ENCODE measurements at regions not wholly inside any gene's neighbourhood (a gene's known extent, or its start where the extent isn't known, plus 50 kb on each side); places are given as distances from the start of the nearest gene placed in this dataset.

DNA sequence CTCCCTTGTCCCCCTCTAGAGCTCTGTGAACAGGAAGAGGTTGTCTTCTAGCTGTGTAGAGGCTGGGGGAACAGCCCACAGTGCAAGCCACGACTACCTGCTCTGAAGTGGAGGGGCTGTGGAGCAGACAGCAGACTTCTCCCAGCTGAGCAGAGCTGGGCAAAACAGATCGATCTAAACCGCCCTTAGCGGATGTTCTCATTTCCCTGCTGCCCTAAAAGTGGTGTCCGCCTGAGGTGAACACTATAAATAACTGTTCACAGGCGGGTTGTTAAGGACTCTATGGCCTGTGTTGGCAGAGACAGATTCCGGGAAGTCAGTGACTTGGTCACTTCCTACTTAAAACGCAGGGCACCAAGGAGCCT is 203.2 kb downstream of the RHOU start:
- Mint-ChIP-seq H3K27me3 (ENCODE audit: unreplicated experiment) (peaks cover 11% of the 10 kb centered on the region), H3K36me3 (ENCODE audit: low read depth, unreplicated experiment) (no peaks in the 10 kb centered on the region), H3K4me3 (ENCODE audit: unreplicated experiment) (no peak overlapping the region), H3K9me3 (ENCODE audit: unreplicated experiment) (no peaks in the 10 kb centered on the region), H3K27ac (ENCODE audit: unreplicated experiment) (no peak overlapping the region), H3K4me1 (ENCODE audit: unreplicated experiment) (peaks cover 5% of the 10 kb centered on the region)
- DNase-seq (ENCODE audit: low spot score) = no peak
- TF ChIP-seq, protein P1, sequence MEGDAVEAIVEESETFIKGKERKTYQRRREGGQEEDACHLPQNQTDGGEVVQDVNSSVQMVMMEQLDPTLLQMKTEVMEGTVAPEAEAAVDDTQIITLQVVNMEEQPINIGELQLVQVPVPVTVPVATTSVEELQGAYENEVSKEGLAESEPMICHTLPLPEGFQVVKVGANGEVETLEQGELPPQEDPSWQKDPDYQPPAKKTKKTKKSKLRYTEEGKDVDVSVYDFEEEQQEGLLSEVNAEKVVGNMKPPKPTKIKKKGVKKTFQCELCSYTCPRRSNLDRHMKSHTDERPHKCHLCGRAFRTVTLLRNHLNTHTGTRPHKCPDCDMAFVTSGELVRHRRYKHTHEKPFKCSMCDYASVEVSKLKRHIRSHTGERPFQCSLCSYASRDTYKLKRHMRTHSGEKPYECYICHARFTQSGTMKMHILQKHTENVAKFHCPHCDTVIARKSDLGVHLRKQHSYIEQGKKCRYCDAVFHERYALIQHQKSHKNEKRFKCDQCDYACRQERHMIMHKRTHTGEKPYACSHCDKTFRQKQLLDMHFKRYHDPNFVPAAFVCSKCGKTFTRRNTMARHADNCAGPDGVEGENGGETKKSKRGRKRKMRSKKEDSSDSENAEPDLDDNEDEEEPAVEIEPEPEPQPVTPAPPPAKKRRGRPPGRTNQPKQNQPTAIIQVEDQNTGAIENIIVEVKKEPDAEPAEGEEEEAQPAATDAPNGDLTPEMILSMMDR (IDR thresholded peaks at IDR 0.05; ENCODE audit: unreplicated experiment) = no peak

DNA sequence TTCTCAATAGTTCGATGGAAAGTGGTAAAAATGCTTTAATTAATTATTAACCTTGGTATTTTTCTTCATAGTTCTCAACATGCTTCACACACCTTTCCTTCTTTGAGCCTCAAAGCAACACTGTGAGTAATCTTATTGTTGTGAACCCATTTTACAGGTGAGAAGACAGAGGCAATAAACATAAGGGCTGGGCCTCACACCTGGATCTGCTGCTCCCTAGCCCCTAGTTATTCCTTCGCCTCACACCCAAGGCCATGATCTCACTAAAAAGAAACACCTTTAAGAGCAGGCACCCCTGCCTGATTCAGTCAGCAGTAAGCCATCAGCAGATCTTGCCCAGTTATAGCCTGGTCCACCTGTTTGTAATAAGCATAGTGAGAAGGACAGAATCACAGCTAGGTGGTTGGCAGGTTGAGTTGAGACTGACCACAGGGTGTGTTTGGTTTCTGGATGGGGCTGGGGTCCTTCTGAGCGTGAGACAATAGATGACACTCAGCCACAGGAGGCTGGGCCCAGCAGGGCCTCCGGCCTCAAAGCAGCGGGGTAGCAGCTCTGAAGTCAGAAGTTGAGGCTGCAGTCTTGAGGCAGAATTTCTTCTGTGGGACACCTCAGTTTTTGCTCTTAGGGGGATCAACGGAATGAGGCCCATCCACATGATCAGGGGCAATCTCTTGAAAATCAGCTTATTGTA is 203.9 kb downstream of the RHOU start:
- no peak overlapping the region for H3K27ac Mint-ChIP-seq (ENCODE audit: unreplicated experiment)
- H3K9me3 Mint-ChIP-seq (ENCODE audit: unreplicated experiment) = no peaks in the 10 kb centered on the region
- H3K27me3 Mint-ChIP-seq (ENCODE audit: unreplicated experiment) = peaks cover 8% of the 10 kb centered on the region
- H3K4me3 Mint-ChIP-seq (ENCODE audit: unreplicated experiment) = no peak overlapping the region
- TF ChIP-seq, protein P1 (IDR thresholded peaks at IDR 0.05; ENCODE audit: unreplicated experiment) = no peak
- H3K36me3 Mint-ChIP-seq (ENCODE audit: low read depth, unreplicated experiment) = no peaks in the 10 kb centered on the region
- no peak for DNase-seq (ENCODE audit: low spot score)
- peaks cover 5% of the 10 kb centered on the region for H3K4me1 Mint-ChIP-seq (ENCODE audit: unreplicated experiment)

DNA sequence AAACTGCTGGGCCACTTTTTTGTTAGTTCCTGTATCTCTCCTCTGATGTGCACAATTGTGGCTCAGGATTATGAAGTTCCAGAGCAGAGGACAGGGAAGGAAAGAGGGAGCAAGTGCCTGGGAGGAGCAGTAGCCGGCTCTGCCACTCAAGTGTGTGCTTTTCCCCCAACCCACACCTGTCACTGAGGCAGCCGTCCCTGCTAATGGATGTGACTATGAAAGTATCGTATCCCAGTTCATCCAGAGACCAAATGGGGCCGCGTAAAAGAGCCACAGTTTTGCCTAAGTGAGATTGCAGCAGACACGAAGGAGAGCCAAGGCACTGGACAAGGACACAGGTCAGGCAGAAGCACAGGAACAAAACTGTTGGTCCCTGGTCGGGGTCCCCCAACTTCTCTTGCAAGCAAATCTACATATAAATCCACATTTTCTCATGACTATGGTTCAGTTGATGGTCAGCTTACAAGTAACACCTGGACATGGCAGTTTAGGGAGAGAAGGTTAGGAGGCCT is 204.7 kb downstream of the RHOU start:
- TF ChIP-seq, protein P1 (IDR thresholded peaks at IDR 0.05; ENCODE audit: unreplicated experiment) = no peak
- DNase-seq (ENCODE audit: low spot score) = no peak
- no peak overlapping the region for H3K4me3 Mint-ChIP-seq (ENCODE audit: unreplicated experiment)
- H3K36me3 Mint-ChIP-seq (ENCODE audit: low read depth, unreplicated experiment) = no peaks in the 10 kb centered on the region
- no peaks in the 10 kb centered on the region for H3K9me3 Mint-ChIP-seq (ENCODE audit: unreplicated experiment)
- peaks cover 8% of the 10 kb centered on the region for H3K27me3 Mint-ChIP-seq (ENCODE audit: unreplicated experiment)
- H3K4me1 Mint-ChIP-seq (ENCODE audit: unreplicated experiment) = peaks cover 5% of the 10 kb centered on the region
- H3K27ac Mint-ChIP-seq (ENCODE audit: unreplicated experiment) = no peak overlapping the region

DNA sequence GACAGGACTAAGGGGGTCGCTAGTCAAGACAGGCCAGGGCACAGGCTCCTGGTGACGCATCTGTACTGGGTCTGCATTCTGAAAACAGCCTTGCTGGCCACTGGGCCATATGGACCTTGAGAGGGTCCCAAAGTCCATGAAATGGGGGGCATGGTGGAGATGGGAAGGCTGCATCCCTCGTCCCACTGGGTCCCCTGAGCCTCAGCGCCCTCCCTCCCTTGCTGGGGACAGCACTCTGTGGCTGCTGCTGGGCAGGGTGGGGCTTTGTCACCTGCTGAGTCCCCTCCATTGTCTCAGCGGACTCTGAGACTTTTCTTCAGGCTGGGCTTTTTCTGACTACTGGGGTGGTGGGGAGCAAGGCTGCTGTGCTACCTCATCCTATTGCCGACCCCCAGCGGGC is 205.2 kb downstream of the RHOU start:
- TF ChIP-seq, protein P1 (IDR thresholded peaks at IDR 0.05; ENCODE audit: unreplicated experiment) = no peak
- peaks cover 5% of the 10 kb centered on the region for H3K4me1 Mint-ChIP-seq (ENCODE audit: unreplicated experiment)
- DNase-seq (ENCODE audit: low spot score) = no peak
- H3K9me3 Mint-ChIP-seq (ENCODE audit: unreplicated experiment) = no peaks in the 10 kb centered on the region
- no peak overlapping the region for H3K27ac Mint-ChIP-seq (ENCODE audit: unreplicated experiment)
- no peaks in the 10 kb centered on the region for H3K36me3 Mint-ChIP-seq (ENCODE audit: low read depth, unreplicated experiment)
- H3K4me3 Mint-ChIP-seq (ENCODE audit: unreplicated experiment) = no peak overlapping the region
- H3K27me3 Mint-ChIP-seq (ENCODE audit: unreplicated experiment) = peaks cover 8% of the 10 kb centered on the region

DNA sequence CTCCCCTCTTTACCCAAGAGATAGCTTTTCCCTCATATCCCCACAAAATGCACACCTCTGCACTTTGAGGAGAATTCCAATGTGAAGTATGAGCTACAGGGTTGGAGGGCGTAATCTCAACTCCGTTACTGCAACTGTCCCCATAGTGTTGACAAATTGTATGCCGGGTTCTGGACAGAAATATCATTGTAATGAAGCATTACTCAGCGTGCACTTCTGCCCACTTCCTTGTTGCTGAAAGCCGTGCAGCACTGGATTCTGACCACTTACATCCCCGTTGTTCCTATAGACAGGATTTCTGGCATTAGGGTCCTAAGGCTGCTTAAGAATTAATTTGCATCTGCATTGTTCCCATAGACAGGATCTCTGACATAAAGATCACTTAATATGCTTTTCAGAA is 205.6 kb downstream of the RHOU start:
- Mint-ChIP-seq H3K4me3 (ENCODE audit: unreplicated experiment) (no peak overlapping the region), H3K36me3 (ENCODE audit: low read depth, unreplicated experiment) (no peaks in the 10 kb centered on the region), H3K9me3 (ENCODE audit: unreplicated experiment) (no peaks in the 10 kb centered on the region), H3K4me1 (ENCODE audit: unreplicated experiment) (peaks cover 5% of the 10 kb centered on the region), H3K27ac (ENCODE audit: unreplicated experiment) (no peak overlapping the region), H3K27me3 (ENCODE audit: unreplicated experiment) (peaks cover 8% of the 10 kb centered on the region)
- TF ChIP-seq, protein P1 (IDR thresholded peaks at IDR 0.05; ENCODE audit: unreplicated experiment) = no peak
- no peak for DNase-seq (ENCODE audit: low spot score)

Measured in endothelial cell (in vitro differentiated cells).